Posterior vena cava (tissue), 2 donors: ENCODE measurements at regions not wholly inside any gene's neighbourhood (a gene's known extent, or its start where the extent isn't known, plus 50 kb on each side); places are given as distances from the start of the nearest gene placed in this dataset.

Experiments used
- DNase-seq: peaks from one replicate; pipeline ENCODE4 v3.0.0-alpha.2; 2020; ENCODE audit warnings: low spot score
- intact Hi-C, 2 donors: fragments of 100-400 bp; cut with DNase I; formaldehyde crosslinking; loops; one replicate each; pipeline versions ENCODE4 v1.14.1 to v1.14.2; 2022 to 2023
- donor health status: DM: yes; HTN: yes; CAD: no.
- donor health status: DM: yes; HTN: yes; CAD: no.

- no peak for DNase-seq
- intact Hi-C loops: no loop called here
These were observed 196.2 kb upstream of the NLRP1 start for GRCh38 chr17:5780476-5780875.

- DNase-seq: no peak
- intact Hi-C loops: no loop called here
These were observed 197.1 kb upstream of the NLRP1 start for GRCh38 chr17:5781236-5781927.

- intact Hi-C loops: no loop called here
- no peak for DNase-seq
These were observed 199.0 kb upstream of the NLRP1 start for GRCh38 chr17:5783269-5783668.

- intact Hi-C loops: no loop called here
- no peak for DNase-seq
These were observed 199.5 kb upstream of the NLRP1 start for GRCh38 chr17:5783851-5784250.

GRCh38 chr17:5784791-5785190, 200.5 kb upstream of the NLRP1 start:
- no peak for DNase-seq
- intact Hi-C loops: no loop called here

GRCh38 chr17:5785338-5785737, 201.0 kb upstream of the NLRP1 start:
- intact Hi-C loops: no loop called here
- no peak for DNase-seq

GRCh38 chr17:5785867-5786509, 201.7 kb upstream of the NLRP1 start:
- no peak for DNase-seq
- intact Hi-C loops: no loop called here

- intact Hi-C loops: no loop called here
- DNase-seq: no peak
These were observed 202.2 kb upstream of the NLRP1 start for GRCh38 chr17:5786510-5786875.

GRCh38 chr17:5788266-5788900, 204.1 kb upstream of the NLRP1 start:
- intact Hi-C loops: no loop called here
- no peak for DNase-seq

GRCh38 chr17:5789528-5789927, 205.2 kb upstream of the NLRP1 start:
- intact Hi-C loops: no loop called here

GRCh38 chr17:5793157-5793556, 208.8 kb upstream of the NLRP1 start:
- intact Hi-C loops: no loop called here
- no peak for DNase-seq

More at GRCh38 chr17:5789528-5789927, 205.2 kb upstream of the NLRP1 start:
- no peak for DNase-seq

- intact Hi-C loops: no loop called here
- no peak for DNase-seq
These were observed 209.6 kb upstream of the NLRP1 start for GRCh38 chr17:5793899-5794298.

- no peak for DNase-seq
- intact Hi-C loops: no loop called here
These were observed 210.1 kb upstream of the NLRP1 start for GRCh38 chr17:5794385-5794784.

GRCh38 chr17:5794881-5795506, 210.7 kb upstream of the NLRP1 start:
- no peak for DNase-seq
- intact Hi-C loops: no loop called here

GRCh38 chr17:5797447-5798050, 213.2 kb upstream of the NLRP1 start:
- no peak for DNase-seq
- intact Hi-C loops: no loop called here

- intact Hi-C loops: no loop called here
- DNase-seq: no peak
These were observed 213.8 kb upstream of the NLRP1 start for GRCh38 chr17:5798094-5798493.

- intact Hi-C loops: loop anchor here in 1 of 2 donors (10.0 kb wide), 1 partner anchor 155 kb away; no protein-coding TSS in a partner anchor
- DNase-seq: no peak
These were observed 215.8 kb upstream of the NLRP1 start for GRCh38 chr17:5800131-5800530.

- DNase-seq: no peak
- intact Hi-C loops: loop anchor here in 1 of 2 donors (10.0 kb wide), 1 partner anchor 154 kb away; no protein-coding TSS in a partner anchor
These were observed 216.3 kb upstream of the NLRP1 start for GRCh38 chr17:5800646-5801045.

- DNase-seq: no peak
- intact Hi-C loops: loop anchor here in 1 of 2 donors (10.0 kb wide), 1 partner anchor 151 kb away; no protein-coding TSS in a partner anchor
These were observed 219.9 kb upstream of the NLRP1 start for GRCh38 chr17:5804251-5804650.

- no peak for DNase-seq
- intact Hi-C loops: loop anchor here in 1 of 2 donors (10.0 kb wide), 1 partner anchor 146 kb away; no protein-coding TSS in a partner anchor
These were observed 224.7 kb upstream of the NLRP1 start for GRCh38 chr17:5809056-5809455.
